ENCODE measurements at regions not wholly inside any gene's neighbourhood (a gene's known extent, or its start where the extent isn't known, plus 50 kb on each side); places are given as distances from the start of the nearest gene placed in this dataset.

- Histone ChIP-seq H3K4me3 (no peak overlapping the region), H3K4me1 (no peaks in the 10 kb centered on the region), H3K9me3 (no peaks in the 10 kb centered on the region), H3K27ac (no peak overlapping the region), H3K36me3 (no peaks in the 10 kb centered on the region), H3K27me3 (no peaks in the 10 kb centered on the region)
- no peak for TF ChIP-seq POLR2A (IDR thresholded peaks at IDR 0.05)
- no peak for TF ChIP-seq CTCF (IDR thresholded peaks at IDR 0.05 in 4 of 5, conservative IDR thresholded peaks at IDR 0.05 in 1 of 5)
- in situ Hi-C loops (cut with MboI; ENCODE audit: low sequenced_read_pairs in 4 of 4) = no loop called here
- ATAC-seq (no peak), DNase-seq (no peak)
- intact Hi-C loops (cut with DNase I; ENCODE audit: low total_unique reads) = no loop called here
These were observed 368.4 kb upstream of the HS6ST1 start for GRCh38 chr2:128686881-128687555.

- no peaks in the 10 kb centered on the region for H3K9me3 ChIP-seq
- no peaks in the 10 kb centered on the region for H3K36me3 ChIP-seq
- in situ Hi-C loops (cut with MboI; ENCODE audit: low sequenced_read_pairs in 4 of 4) (no loop called here), intact Hi-C loops (cut with DNase I; ENCODE audit: low total_unique reads) (no loop called here)
- no peaks in the 10 kb centered on the region for H3K4me1 ChIP-seq
- H3K4me3 ChIP-seq = no peak overlapping the region
- no peak overlapping the region for H3K27ac ChIP-seq
- no peaks in the 10 kb centered on the region for H3K27me3 ChIP-seq
- DNase-seq (no peak), ATAC-seq (no peak)
- TF ChIP-seq CTCF (IDR thresholded peaks at IDR 0.05 in 4 of 5, conservative IDR thresholded peaks at IDR 0.05 in 1 of 5) (no peak), POLR2A (IDR thresholded peaks at IDR 0.05) (no peak)
These were observed 368.9 kb upstream of the HS6ST1 start for GRCh38 chr2:128687565-128687964.

- H3K27ac ChIP-seq = no peak overlapping the region
- no peaks in the 10 kb centered on the region for H3K4me1 ChIP-seq
- in situ Hi-C loops (cut with MboI; ENCODE audit: low sequenced_read_pairs in 4 of 4) = no loop called here
- no peaks in the 10 kb centered on the region for H3K36me3 ChIP-seq
- no peak for DNase-seq
- no peaks in the 10 kb centered on the region for H3K27me3 ChIP-seq
- no peaks in the 10 kb centered on the region for H3K9me3 ChIP-seq
- TF ChIP-seq CTCF (IDR thresholded peaks at IDR 0.05 in 4 of 5, conservative IDR thresholded peaks at IDR 0.05 in 1 of 5) (no peak), POLR2A (IDR thresholded peaks at IDR 0.05) (no peak)
- ATAC-seq = no peak
- H3K4me3 ChIP-seq = no peak overlapping the region
- intact Hi-C loops (cut with DNase I; ENCODE audit: low total_unique reads) = no loop called here
These were observed 371.3 kb upstream of the HS6ST1 start for GRCh38 chr2:128689971-128690370.

GRCh38 chr2:128690431-128690830 lies 371.8 kb upstream of the HS6ST1 start:
- no peaks in the 10 kb centered on the region for H3K9me3 ChIP-seq
- in situ Hi-C loops (cut with MboI; ENCODE audit: low sequenced_read_pairs in 4 of 4) = no loop called here
- ATAC-seq (no peak), DNase-seq (no peak)
- H3K4me3 ChIP-seq = no peak overlapping the region
- H3K27ac ChIP-seq = no peak overlapping the region
- H3K4me1 ChIP-seq = no peaks in the 10 kb centered on the region
- intact Hi-C loops (cut with DNase I; ENCODE audit: low total_unique reads) = no loop called here
- no peaks in the 10 kb centered on the region for H3K27me3 ChIP-seq
- no peak for TF ChIP-seq POLR2A (IDR thresholded peaks at IDR 0.05)
- TF ChIP-seq CTCF (IDR thresholded peaks at IDR 0.05 in 4 of 5, conservative IDR thresholded peaks at IDR 0.05 in 1 of 5) = no peak
- no peaks in the 10 kb centered on the region for H3K36me3 ChIP-seq

- in situ Hi-C loops (cut with MboI; ENCODE audit: low sequenced_read_pairs in 4 of 4) = no loop called here
- intact Hi-C loops (cut with DNase I; ENCODE audit: low total_unique reads) = no loop called here
- no peak overlapping the region for H3K4me3 ChIP-seq
- H3K4me1 ChIP-seq = no peaks in the 10 kb centered on the region
- DNase-seq = no peak
- no peak for ATAC-seq
- H3K36me3 ChIP-seq = no peaks in the 10 kb centered on the region
- no peaks in the 10 kb centered on the region for H3K9me3 ChIP-seq
- no peak for TF ChIP-seq CTCF (IDR thresholded peaks at IDR 0.05 in 4 of 5, conservative IDR thresholded peaks at IDR 0.05 in 1 of 5)
- no peak for TF ChIP-seq POLR2A (IDR thresholded peaks at IDR 0.05)
- H3K27me3 ChIP-seq = no peaks in the 10 kb centered on the region
- H3K27ac ChIP-seq = no peak overlapping the region
These were observed 372.2 kb upstream of the HS6ST1 start for GRCh38 chr2:128690869-128691268.
